Loucy (cell line): ENCODE measurements at regions not wholly inside any gene's neighbourhood (a gene's known extent, or its start where the extent isn't known, plus 50 kb on each side); places are given as distances from the start of the nearest gene placed in this dataset.

Experiments
- H2AFZ ChIP-seq: fragments of 200-600 bp; sonication (generic); 2 replicates; pipeline ENCODE4 v1.6.0; 2016; ENCODE audit warnings: antibody characterized with exemption, mild to moderate bottlenecking, low read length, moderate library complexity
- H3F3A ChIP-seq: fragments of 200-600 bp; 2 replicates; pipeline ENCODE4 v1.6.0; 2016; ENCODE audit warnings: antibody characterized with exemption, low read depth, mild to moderate bottlenecking
- H3K27me3 ChIP-seq: fragments of 200-600 bp; sonication (generic); 2 replicates; pipeline ENCODE4 v1.6.1; 2014; ENCODE audit warnings: low read length, mild to moderate bottlenecking; ENCODE audit not compliant: insufficient read depth, poor library complexity, severe bottlenecking
- H3K36me3 ChIP-seq: fragments of 200-600 bp; sonication (generic); 2 replicates; pipeline ENCODE4 v1.6.1; 2016; ENCODE audit warnings: low read length; ENCODE audit not compliant: insufficient read depth
- H3K4me1 ChIP-seq: fragments of 200-600 bp; sonication (generic); 2 replicates; pipeline ENCODE4 v1.5.1; 2014; ENCODE audit warnings: low read length, mild to moderate bottlenecking; ENCODE audit not compliant: insufficient read depth, poor library complexity, severe bottlenecking
- H3K4me2 ChIP-seq: fragments of 200-600 bp; sonication (generic); 2 replicates; pipeline ENCODE4 v1.6.0; 2014; ENCODE audit warnings: antibody characterized with exemption, low read length, low read depth, mild to moderate bottlenecking; ENCODE audit not compliant: poor library complexity, severe bottlenecking
- H3K4me3 ChIP-seq: fragments of 200-600 bp; sonication (generic); 2 replicates; pipeline ENCODE4 v1.5.1; 2014; ENCODE audit warnings: low read length, mild to moderate bottlenecking, mixed read lengths; ENCODE audit not compliant: poor library complexity, severe bottlenecking
- H3K79me2 ChIP-seq: fragments of 200-600 bp; sonication (generic); 2 replicates; pipeline ENCODE4 v1.6.1; 2014; ENCODE audit warnings: low read length; ENCODE audit not compliant: insufficient read depth
- H3K9ac ChIP-seq: fragments of 200-600 bp; sonication (generic); 2 replicates; pipeline ENCODE4 v1.6.0; 2014; ENCODE audit warnings: mild to moderate bottlenecking, low read depth, low read length, moderate library complexity; ENCODE audit not compliant: poor library complexity, severe bottlenecking
- H3K9me2 ChIP-seq: fragments of 200-600 bp; sonication (generic); replicated peaks from 2 replicates; pipeline ENCODE4 v1.6.1; 2016; ENCODE audit warnings: low read depth, low read length, mixed read lengths
- H3K9me3 ChIP-seq: fragments of 200-600 bp; sonication (generic); 2 replicates; pipeline ENCODE4 v1.6.1; 2014; ENCODE audit warnings: mild to moderate bottlenecking, antibody characterized with exemption, low read length, low read depth; ENCODE audit not compliant: insufficient read depth
- H4K20me1 ChIP-seq: fragments of 200-600 bp; sonication (generic); 2 replicates; pipeline ENCODE4 v1.6.0; 2014; ENCODE audit warnings: antibody characterized with exemption, low read length, mild to moderate bottlenecking; ENCODE audit not compliant: insufficient read depth, poor library complexity, severe bottlenecking
- EZH2phosphoT487 ChIP-seq: fragments of 200-600 bp; IDR thresholded peaks from 2 replicates; pipeline ENCODE4 v1.6.1; 2018; ENCODE audit warnings: antibody characterized with exemption, mild to moderate bottlenecking, moderate library complexity, borderline replicate concordance
- TF ChIP-seq, protein P1 (sequence below): fragments of 200-600 bp; sonication (generic); conservative IDR thresholded peaks from 2 replicates; pipeline ENCODE4 v1.5.1; 2014; ENCODE audit warnings: mild to moderate bottlenecking, antibody characterized with exemption, low read length

DNA sequence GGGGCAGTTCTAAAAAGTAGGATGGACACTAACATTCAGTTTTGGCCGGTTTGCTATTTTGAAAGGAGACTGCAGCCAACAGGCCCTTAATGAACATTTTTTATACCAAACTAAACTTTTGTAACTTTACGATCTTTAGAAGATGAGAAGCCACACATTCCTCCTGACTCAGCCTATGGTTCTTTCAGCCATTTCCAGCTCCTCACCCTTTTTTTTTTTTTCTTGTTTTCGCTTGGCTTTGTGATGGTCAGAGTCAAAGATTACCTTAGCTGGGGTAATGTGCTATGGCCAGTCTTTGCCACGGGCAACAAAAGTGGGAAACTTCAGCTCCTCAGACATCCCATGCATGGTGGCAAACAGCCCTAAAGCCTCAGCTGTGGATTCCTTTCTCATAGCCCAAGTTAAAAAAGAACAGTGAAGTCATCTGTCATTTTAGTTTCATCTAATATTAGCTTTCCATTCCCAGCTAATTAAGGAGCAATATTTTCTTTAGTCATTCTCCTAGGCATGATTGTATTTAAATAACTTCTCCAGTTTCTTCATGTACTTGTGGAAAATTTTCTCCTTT, 368.7 kb downstream of the MFSD1 start:
- Histone ChIP-seq H3K36me3 (no peaks in the 10 kb centered on the region), H3K9ac (no peak overlapping the region), H3K27me3 (no peaks in the 10 kb centered on the region), H3K4me3 (no peak overlapping the region), H3K9me3 (no peaks in the 10 kb centered on the region), H3F3A (no peaks in the 10 kb centered on the region), H3K4me1 (peaks cover 5% of the 10 kb centered on the region), H3K9me2 (no peaks in the 10 kb centered on the region), H4K20me1 (no peaks in the 10 kb centered on the region), H3K4me2 (no peak overlapping the region), H2AFZ (no peak overlapping the region), H3K79me2 (no peaks in the 10 kb centered on the region)
- no peak for TF ChIP-seq EZH2phosphoT487
- TF ChIP-seq, protein P1, sequence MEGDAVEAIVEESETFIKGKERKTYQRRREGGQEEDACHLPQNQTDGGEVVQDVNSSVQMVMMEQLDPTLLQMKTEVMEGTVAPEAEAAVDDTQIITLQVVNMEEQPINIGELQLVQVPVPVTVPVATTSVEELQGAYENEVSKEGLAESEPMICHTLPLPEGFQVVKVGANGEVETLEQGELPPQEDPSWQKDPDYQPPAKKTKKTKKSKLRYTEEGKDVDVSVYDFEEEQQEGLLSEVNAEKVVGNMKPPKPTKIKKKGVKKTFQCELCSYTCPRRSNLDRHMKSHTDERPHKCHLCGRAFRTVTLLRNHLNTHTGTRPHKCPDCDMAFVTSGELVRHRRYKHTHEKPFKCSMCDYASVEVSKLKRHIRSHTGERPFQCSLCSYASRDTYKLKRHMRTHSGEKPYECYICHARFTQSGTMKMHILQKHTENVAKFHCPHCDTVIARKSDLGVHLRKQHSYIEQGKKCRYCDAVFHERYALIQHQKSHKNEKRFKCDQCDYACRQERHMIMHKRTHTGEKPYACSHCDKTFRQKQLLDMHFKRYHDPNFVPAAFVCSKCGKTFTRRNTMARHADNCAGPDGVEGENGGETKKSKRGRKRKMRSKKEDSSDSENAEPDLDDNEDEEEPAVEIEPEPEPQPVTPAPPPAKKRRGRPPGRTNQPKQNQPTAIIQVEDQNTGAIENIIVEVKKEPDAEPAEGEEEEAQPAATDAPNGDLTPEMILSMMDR: no peak

DNA sequence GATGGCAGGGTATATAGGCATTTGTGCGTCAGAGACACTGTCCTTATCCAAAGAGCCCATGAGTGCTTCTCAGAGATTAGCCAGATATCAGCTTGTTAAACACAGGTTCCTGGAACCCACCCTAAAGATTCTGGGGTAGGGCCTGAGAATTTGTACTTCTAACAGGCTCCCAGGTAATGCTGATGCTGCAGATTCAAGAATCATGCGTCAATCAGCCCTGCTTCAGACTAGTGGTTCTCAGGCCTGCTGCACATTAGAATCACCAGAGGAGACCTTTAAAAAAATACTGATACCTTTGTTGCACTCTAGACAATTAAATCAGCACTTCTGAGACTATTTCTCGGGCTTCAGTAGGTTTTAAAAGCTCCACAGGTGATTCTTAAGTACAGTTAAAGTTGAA, 369.5 kb downstream of the MFSD1 start:
- Histone ChIP-seq H3K9me2 (no peaks in the 10 kb centered on the region), H3K4me1 (peaks cover 5% of the 10 kb centered on the region), H3K79me2 (no peaks in the 10 kb centered on the region), H3K4me2 (no peak overlapping the region), H3K27me3 (no peaks in the 10 kb centered on the region), H3K36me3 (no peaks in the 10 kb centered on the region), H3K4me3 (no peak overlapping the region), H3K9me3 (no peaks in the 10 kb centered on the region), H2AFZ (no peak overlapping the region), H3K9ac (no peak overlapping the region), H4K20me1 (no peaks in the 10 kb centered on the region), H3F3A (no peaks in the 10 kb centered on the region)
- TF ChIP-seq EZH2phosphoT487: no peak
- TF ChIP-seq, protein P1: no peak

DNA sequence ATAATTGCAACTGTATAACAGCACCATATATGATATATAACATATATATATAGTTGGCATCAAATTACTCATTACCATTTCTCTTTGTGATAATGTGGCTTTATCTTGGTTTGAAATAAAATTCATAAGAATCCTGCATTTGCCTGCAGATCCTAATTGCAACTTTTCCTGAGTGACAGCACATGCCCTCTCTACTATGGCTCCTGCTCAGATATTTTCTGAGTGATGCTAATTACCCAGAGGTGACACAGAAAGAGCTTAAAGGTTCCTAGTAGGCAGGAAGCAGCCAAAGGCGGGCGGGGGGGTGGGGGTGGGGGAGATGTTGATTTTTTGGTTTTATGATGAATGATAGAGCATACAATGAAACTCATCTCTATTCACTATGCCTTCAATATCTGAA, 370.6 kb downstream of the MFSD1 start:
- H3F3A ChIP-seq: no peaks in the 10 kb centered on the region
- no peak overlapping the region for H3K4me2 ChIP-seq
- no peaks in the 10 kb centered on the region for H4K20me1 ChIP-seq
- peaks cover 5% of the 10 kb centered on the region for H3K4me1 ChIP-seq
- no peak overlapping the region for H3K4me3 ChIP-seq
- H3K27me3 ChIP-seq: no peaks in the 10 kb centered on the region
- no peak overlapping the region for H3K9ac ChIP-seq
- H3K36me3 ChIP-seq: no peaks in the 10 kb centered on the region
- no peak overlapping the region for H2AFZ ChIP-seq
- H3K9me2 ChIP-seq: no peaks in the 10 kb centered on the region
- no peaks in the 10 kb centered on the region for H3K79me2 ChIP-seq
- no peaks in the 10 kb centered on the region for H3K9me3 ChIP-seq
- TF ChIP-seq, protein P1: no peak
- no peak for TF ChIP-seq EZH2phosphoT487
